SK-N-SH (cell line): ENCODE measurements at regions not wholly inside any gene's neighbourhood (a gene's known extent, or its start where the extent isn't known, plus 50 kb on each side); places are given as distances from the start of the nearest gene placed in this dataset.

Experiments used
- CTCF ChIA-PET: fragments of 300-600, 350-600 bp; formaldehyde crosslinking; extraction: SDS; loops from one replicate; lab custom pipeline; 2021; lab: Yijun Ruan, JAX
- POLR2A ChIA-PET: fragments of 350-600 bp; sonication (Branson Sonifier 250); formaldehyde crosslinking; extraction: SDS; loops from one replicate; lab custom pipeline; 2020; ENCODE audit warnings: antibody characterized with exemption, inconsistent platforms; lab: Yijun Ruan, JAX
- DNase-seq: peaks from one replicate; pipeline ENCODE4 v3.0.0; 2012
- H2AFZ ChIP-seq: fragments of 200-600 bp; sonication (generic); 2 replicates; pipeline ENCODE4 v1.8.1; 2016; ENCODE audit warnings: antibody characterized with exemption, mild to moderate bottlenecking, low read depth
- H3F3A ChIP-seq: fragments of 200-600 bp; sonication (generic); replicated peaks from 2 replicates; pipeline ENCODE3; 2016; ENCODE audit warnings: antibody characterized with exemption, mild to moderate bottlenecking; ENCODE audit not compliant: insufficient read depth
- H3K27ac ChIP-seq, 2 experiments: fragments of 200-500 bp in 1 of 2; fragments of 200-600 bp in 1 of 2; sonication (Bioruptor generic) in 1 of 2; sonication (generic), shearing (Covaris generic) in 1 of 2; 2 replicates each; pipeline versions ENCODE4 v1.5.1 to v1.6.1; 2014 to 2016; ENCODE audit warnings: low read depth in 2 of 2, inconsistent platforms in 1 of 2, low read length in 1 of 2, mild to moderate bottlenecking in 1 of 2, mixed read lengths in 1 of 2
- H3K27me3 ChIP-seq: fragments of 200-600 bp; sonication (generic), shearing (Covaris generic); 2 replicates; pipeline ENCODE4 v1.6.1; 2016; ENCODE audit warnings: mixed run types; ENCODE audit not compliant: insufficient read depth
- H3K36me3 ChIP-seq, 2 experiments: fragments of 200-500 bp in 1 of 2; fragments of 200-600 bp in 1 of 2; sonication (Bioruptor generic) in 1 of 2; sonication (generic) in 1 of 2; replicated peaks in 1 of 2; 2 replicates each; pipeline versions ENCODE3 to v1.5.1; 2014 to 2016; ENCODE audit warnings: low read length in 1 of 2, mild to moderate bottlenecking in 1 of 2; ENCODE audit not compliant: insufficient read depth in 2 of 2, control insufficient read depth in 1 of 2
- H3K4me1 ChIP-seq, 2 experiments: fragments of 200-500 bp in 1 of 2; fragments of 200-600 bp in 1 of 2; sonication (Bioruptor generic) in 1 of 2; sonication (generic), shearing (Covaris generic) in 1 of 2; 2 replicates each; pipeline versions ENCODE4 v1.5.1 to v1.6.1; 2014 to 2016; ENCODE audit warnings: low read depth in 1 of 2, low read length in 1 of 2, mixed run types in 1 of 2; ENCODE audit not compliant: insufficient read depth in 2 of 2, control insufficient read depth in 1 of 2
- H3K4me2 ChIP-seq: fragments of 200-600 bp; sonication (generic), shearing (Covaris generic); 2 replicates; pipeline ENCODE4 v1.6.1; 2017; ENCODE audit warnings: mixed run types
- H3K4me3 ChIP-seq, 2 experiments: fragments of 200-500 bp in 1 of 2; fragments of 200-600 bp in 1 of 2; sonication (Bioruptor generic) in 1 of 2; sonication (generic), shearing (Covaris generic) in 1 of 2; 2 replicates each; pipeline versions ENCODE4 v1.5.1 to v1.8.1; 2014 to 2016; ENCODE audit warnings: low read depth in 2 of 2, inconsistent platforms in 1 of 2, low read length in 1 of 2, mild to moderate bottlenecking in 1 of 2, mixed read lengths in 1 of 2, moderate library complexity in 1 of 2
- H3K79me2 ChIP-seq: fragments of 200-600 bp; sonication (generic); 2 replicates; pipeline ENCODE4 v1.8.1; 2017; ENCODE audit warnings: mild to moderate bottlenecking; ENCODE audit not compliant: insufficient read depth
- H3K9ac ChIP-seq: fragments of 200-600 bp; sonication (generic); 2 replicates; pipeline ENCODE4 v1.6.1; 2017; ENCODE audit warnings: mixed run types
- H3K9me2 ChIP-seq: fragments of 200-600 bp; sonication (generic); 2 replicates; pipeline ENCODE4 v1.6.1; 2017; ENCODE audit warnings: mixed run types
- H3K9me3 ChIP-seq: fragments of 200-600 bp; sonication (generic); 2 replicates; pipeline ENCODE4 v1.6.1; 2017; ENCODE audit warnings: mixed run types, mild to moderate bottlenecking, moderate library complexity
- H4K20me1 ChIP-seq: fragments of 200-600 bp; sonication (generic); 2 replicates; pipeline ENCODE4 v1.6.1; 2017; ENCODE audit warnings: mild to moderate bottlenecking, mixed run types; ENCODE audit not compliant: insufficient read depth
- CTCF ChIP-seq: fragments of 200-600 bp; sonication (generic); IDR thresholded peaks from 2 replicates; pipeline ENCODE4 v1.6.1; 2017; ENCODE audit warnings: antibody characterized with exemption, mild to moderate bottlenecking, moderate library complexity
- EZH2phosphoT487 ChIP-seq: fragments of 200-600 bp; sonication (generic); IDR thresholded peaks from 2 replicates; pipeline ENCODE4 v1.6.1; 2017; ENCODE audit warnings: low read depth, mixed run types, mild to moderate bottlenecking, antibody characterized with exemption, moderate library complexity, borderline replicate concordance
- FOXJ3 ChIP-seq: sonication (generic); formaldehyde crosslinking; IDR thresholded peaks from 2 replicates; pipeline ENCODE4 v1.5.1; 2020; ENCODE audit warnings: mild to moderate bottlenecking, missing genetic modification reagents
- FOXM1 ChIP-seq: IDR thresholded peaks from 2 replicates; pipeline ENCODE4 v1.4.0; 2012; ENCODE audit warnings: low read depth, mild to moderate bottlenecking
- RAD21 ChIP-seq: IDR thresholded peaks from 2 replicates; pipeline ENCODE4 v1.6.1; 2012; ENCODE audit warnings: mild to moderate bottlenecking, low read length
- RCOR1 ChIP-seq: fragments of 150-350 bp; IDR thresholded peaks from 2 replicates; pipeline ENCODE4 v1.6.1; 2017; ENCODE audit warnings: antibody characterized with exemption, low read length
- YY1 ChIP-seq: IDR thresholded peaks from 2 replicates; pipeline ENCODE4 v1.4.0; 2012; ENCODE audit warnings: low read depth, mild to moderate bottlenecking
- WGBS: methylation state at CpG from one replicate; pipeline ENCODE4 v1.1.6; 2017; ENCODE audit warnings: low lambda C conversion rate; 5-methylcytosine and 5-hydroxymethylcytosine counted together

- no peak for TF ChIP-seq RCOR1
- no peak for TF ChIP-seq EZH2phosphoT487
- TF ChIP-seq YY1 = no peak
Observed at GRCh38 chr3:31445701-31446100, 87.0 kb upstream of the STT3B start (continued).

DNA sequence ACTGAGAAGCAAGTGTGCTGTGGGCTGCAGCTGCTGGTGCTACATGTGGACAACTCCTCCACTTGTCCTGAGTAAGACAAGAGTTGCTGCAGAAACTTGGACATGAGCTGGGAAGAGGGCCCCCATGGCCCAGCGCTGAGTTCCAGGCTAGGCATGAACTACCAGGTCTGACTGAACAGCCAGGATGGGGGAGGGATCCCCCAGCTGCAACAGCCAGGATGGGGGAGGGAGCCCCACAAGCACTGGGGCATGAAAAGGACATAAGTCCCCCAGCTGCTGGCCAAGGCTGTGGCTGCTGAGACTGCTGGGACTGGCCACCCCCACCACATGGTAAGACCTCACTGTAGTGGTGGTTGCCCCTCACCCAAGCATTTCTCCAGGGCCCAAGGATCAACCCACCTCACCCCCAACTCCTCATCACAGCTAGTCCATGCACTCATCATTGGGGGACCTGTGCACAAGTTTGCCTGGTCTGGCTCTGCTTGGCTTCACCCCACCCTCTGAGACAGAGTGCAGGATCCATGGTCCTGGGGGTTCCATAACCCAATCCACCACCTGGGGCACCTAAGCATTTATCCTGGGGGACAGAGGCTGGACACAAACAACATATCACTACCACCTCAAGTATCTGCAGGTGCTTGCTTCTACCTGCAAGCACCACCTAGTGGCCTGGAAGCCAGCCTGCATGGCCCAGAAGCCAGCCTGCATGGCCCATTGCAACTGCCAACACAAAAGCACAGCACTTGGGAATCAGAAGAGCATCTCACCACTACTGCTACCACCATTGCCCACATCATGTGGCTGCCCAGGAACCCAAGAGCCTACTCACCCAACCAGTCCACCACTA lies 84.5 kb upstream of the STT3B start:
- H3K36me3 ChIP-seq = no peaks in the 10 kb centered on the region
- no peak overlapping the region for H2AFZ ChIP-seq
- H3K9me3 ChIP-seq = no peaks in the 10 kb centered on the region
- 63% methylated on average over 1 of the region's 1 CpG for WGBS
- no peaks in the 10 kb centered on the region for H3K9me2 ChIP-seq
- no peak for TF ChIP-seq YY1
- peak; percentile 44 for TF ChIP-seq RAD21
- TF ChIP-seq FOXM1 = no peak
- peak; percentile 46 for TF ChIP-seq CTCF
- no peak overlapping the region for H3K4me3 ChIP-seq
- H3K4me2 ChIP-seq = no peak overlapping the region
- no peaks in the 10 kb centered on the region for H3K79me2 ChIP-seq
- no peaks in the 10 kb centered on the region for H4K20me1 ChIP-seq
- no peak overlapping the region for H3K9ac ChIP-seq
- no peaks in the 10 kb centered on the region for H3K4me1 ChIP-seq
- H3F3A ChIP-seq = no peaks in the 10 kb centered on the region
- no peaks in the 10 kb centered on the region for H3K27me3 ChIP-seq
- POLR2A ChIA-PET = no interaction called here
- no peak for DNase-seq
- H3K27ac ChIP-seq = no peak overlapping the region
- CTCF ChIA-PET = no interaction called here

DNA sequence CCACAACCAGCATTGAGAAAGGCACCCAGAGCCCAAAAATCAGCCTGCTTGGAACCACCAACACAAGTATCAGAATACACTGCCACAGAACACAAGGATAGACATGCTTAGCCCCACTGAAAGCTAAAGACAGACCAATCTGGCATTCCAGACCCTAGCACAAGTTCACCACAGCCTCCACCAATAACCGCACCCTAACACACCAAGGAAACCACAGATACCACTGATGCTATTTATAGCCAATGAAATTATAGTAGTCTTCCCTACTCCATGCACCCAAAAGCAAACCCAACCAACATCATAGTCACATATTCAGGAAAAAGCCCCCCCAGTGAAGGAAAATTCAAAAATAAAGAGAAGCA lies 83.9 kb upstream of the STT3B start:
- Histone ChIP-seq H3K27me3 (no peaks in the 10 kb centered on the region), H2AFZ (no peak overlapping the region), H4K20me1 (no peaks in the 10 kb centered on the region), H3K79me2 (no peaks in the 10 kb centered on the region), H3K4me1 (no peaks in the 10 kb centered on the region), H3K4me3 (no peak overlapping the region), H3F3A (no peaks in the 10 kb centered on the region), H3K36me3 (no peaks in the 10 kb centered on the region)
- POLR2A ChIA-PET = no interaction called here
- WGBS = 91% methylated on average over 1 of the region's 1 CpG
- no peak for DNase-seq
- TF ChIP-seq FOXM1 = no peak
- TF ChIP-seq FOXJ3 (CRISPR knock-in tag) = no peak
- peak; percentile 1; the same call in 1 of the 2 replicates for TF ChIP-seq CTCF
- TF ChIP-seq, all 33 proteins: peak for 1
- Histone ChIP-seq H3K27ac (no peak overlapping the region), H3K9me3 (no peaks in the 10 kb centered on the region), H3K9me2 (no peaks in the 10 kb centered on the region), H3K4me2 (no peak overlapping the region), H3K9ac (no peak overlapping the region)
- CTCF ChIA-PET = no interaction called here
